Liver (tissue), 8 donors: ENCODE measurements at regions not wholly inside any gene's neighbourhood (a gene's known extent, or its start where the extent isn't known, plus 50 kb on each side); places are given as distances from the start of the nearest gene placed in this dataset.

Source experiments
- DNase-seq: peaks from one replicate; pipeline ENCODE4 v3.0.0-alpha.2; 2017; ENCODE audit warnings: low spot score
- H3K27ac ChIP-seq, 2 donors: one replicate each; pipeline ENCODE4 v1.7.0; 2013; ENCODE audit warnings: inconsistent platforms in 2 of 2, low read length in 2 of 2, control low read depth in 1 of 2, low read depth in 1 of 2, mild to moderate bottlenecking in 1 of 2
- H3K27me3 ChIP-seq, 4 donors: one replicate each; pipeline versions ENCODE4 v1.6.1 to v1.7.0; 2013; ENCODE audit warnings: low read length in 3 of 4, inconsistent platforms in 1 of 4, mild to moderate bottlenecking in 1 of 4, moderate library complexity in 1 of 4; ENCODE audit not compliant: control insufficient read depth in 4 of 4, insufficient read depth in 4 of 4
- H3K36me3 ChIP-seq, 4 donors: one replicate each; pipeline versions ENCODE4 v1.6.1 to v1.7.0; 2013; ENCODE audit warnings: low read length in 3 of 4, mild to moderate bottlenecking in 3 of 4, low read depth in 1 of 4, moderate library complexity in 1 of 4; ENCODE audit not compliant: control insufficient read depth in 4 of 4, insufficient read depth in 3 of 4
- H3K4me1 ChIP-seq, 4 donors: one replicate each; pipeline versions ENCODE4 v1.6.1 to v1.7.0; 2013; ENCODE audit warnings: low read length in 3 of 4, mild to moderate bottlenecking in 3 of 4, moderate library complexity in 1 of 4; ENCODE audit not compliant: control insufficient read depth in 4 of 4, insufficient read depth in 4 of 4
- H3K4me3 ChIP-seq, 3 donors: one replicate each; pipeline versions ENCODE4 v1.6.1 to v1.7.0; 2013; ENCODE audit warnings: low read length in 3 of 3, control low read depth in 1 of 3, low read depth in 1 of 3, mild to moderate bottlenecking in 1 of 3
- H3K9ac ChIP-seq, 2 donors: one replicate each; pipeline ENCODE4 v1.7.0; 2013; ENCODE audit warnings: low read length in 2 of 2, mild to moderate bottlenecking in 2 of 2, moderate library complexity in 2 of 2, control low read depth in 1 of 2, low read depth in 1 of 2
- H3K9me3 ChIP-seq, 4 donors: one replicate each; pipeline versions ENCODE4 v1.6.1 to v1.7.0; 2013; ENCODE audit warnings: low read length in 3 of 4; ENCODE audit not compliant: control insufficient read depth in 4 of 4
- ATF3 ChIP-seq: IDR thresholded peaks from 2 replicates; pipeline ENCODE4 v1.6.1; 2016; ENCODE audit warnings: antibody characterized with exemption
- CTCF ChIP-seq: fragments of 150-350 bp; IDR thresholded peaks from 2 replicates; pipeline ENCODE4 v1.5.1; 2017; ENCODE audit warnings: improper control_type of control experiment, low read depth, low read length; ENCODE audit not compliant: missing input control
- EGR1 ChIP-seq, 2 donors: IDR thresholded peaks; 2 replicates each; pipeline ENCODE4 v1.6.1; 2016 to 2018; ENCODE audit warnings: antibody characterized with exemption in 2 of 2, low read depth in 2 of 2
- FOXA1 ChIP-seq: IDR thresholded peaks from 2 replicates; pipeline ENCODE4 v1.6.1; 2016; ENCODE audit warnings: antibody characterized with exemption
- FOXA2 ChIP-seq: IDR thresholded peaks from 2 replicates; pipeline ENCODE4 v1.6.1; 2016; ENCODE audit warnings: antibody characterized with exemption
- GABPA ChIP-seq, 2 donors: IDR thresholded peaks in 1 of 2; conservative IDR thresholded peaks in 1 of 2; 2 replicates each; pipeline ENCODE4 v1.6.1; 2016; ENCODE audit warnings: antibody characterized with exemption in 2 of 2, mild to moderate bottlenecking in 1 of 2, moderate library complexity in 1 of 2
- HNF4A ChIP-seq, 2 donors: conservative IDR thresholded peaks; 2 replicates each; pipeline ENCODE4 v1.6.1; 2016; ENCODE audit warnings: antibody characterized with exemption in 2 of 2, mild to moderate bottlenecking in 2 of 2
- HNF4G ChIP-seq: IDR thresholded peaks from 2 replicates; pipeline ENCODE4 v1.6.1; 2016; ENCODE audit warnings: antibody characterized with exemption
- JUND ChIP-seq, 2 donors: IDR thresholded peaks; 2 replicates each; pipeline ENCODE4 v1.6.1; 2016; ENCODE audit warnings: antibody characterized with exemption in 2 of 2
- NR2F2 ChIP-seq: IDR thresholded peaks from 2 replicates; pipeline ENCODE4 v1.6.1; 2016; ENCODE audit warnings: antibody characterized with exemption
- RAD21 ChIP-seq, 2 donors: IDR thresholded peaks; 2 replicates each; pipeline ENCODE4 v1.6.1; 2016; ENCODE audit warnings: antibody characterized with exemption in 2 of 2, mild to moderate bottlenecking in 2 of 2
- REST ChIP-seq: IDR thresholded peaks from 2 replicates; pipeline ENCODE4 v1.6.1; 2016; ENCODE audit warnings: antibody characterized with exemption, mild to moderate bottlenecking
- RXRA ChIP-seq, 2 donors: IDR thresholded peaks; 2 replicates each; pipeline ENCODE4 v1.6.1; 2017 to 2018; ENCODE audit warnings: antibody characterized with exemption in 2 of 2, mild to moderate bottlenecking in 1 of 2
- SP1 ChIP-seq: IDR thresholded peaks from 2 replicates; pipeline ENCODE4 v1.6.1; 2018; ENCODE audit warnings: antibody characterized with exemption, mild to moderate bottlenecking
- TAF1 ChIP-seq: conservative IDR thresholded peaks from 2 replicates; pipeline ENCODE4 v1.6.1; 2016; ENCODE audit warnings: antibody characterized with exemption, mild to moderate bottlenecking
- YY1 ChIP-seq: IDR thresholded peaks from 2 replicates; pipeline ENCODE4 v1.6.1; 2016; ENCODE audit warnings: antibody characterized with exemption, mild to moderate bottlenecking
- WGBS: extraction: QIAGEN DNeasy Blood & Tissue Kit; methylation state at CpG from one replicate; pipeline ENCODE4 v1.1.7; 2013; 5-methylcytosine and 5-hydroxymethylcytosine counted together
- TF ChIP-seq, protein P1 (sequence below): IDR thresholded peaks from 2 replicates; pipeline ENCODE4 v1.6.1; 2016; ENCODE audit warnings: antibody characterized with exemption
- TF ChIP-seq, protein P2 (sequence below): IDR thresholded peaks from 2 replicates; pipeline ENCODE4 v1.6.1; 2016; ENCODE audit warnings: antibody characterized with exemption
- donor health status: healthy.
- donor health status: healthy.
- donor health status: healthy.
- donor health status: healthy.
- donor health status: healthy.

DNA sequence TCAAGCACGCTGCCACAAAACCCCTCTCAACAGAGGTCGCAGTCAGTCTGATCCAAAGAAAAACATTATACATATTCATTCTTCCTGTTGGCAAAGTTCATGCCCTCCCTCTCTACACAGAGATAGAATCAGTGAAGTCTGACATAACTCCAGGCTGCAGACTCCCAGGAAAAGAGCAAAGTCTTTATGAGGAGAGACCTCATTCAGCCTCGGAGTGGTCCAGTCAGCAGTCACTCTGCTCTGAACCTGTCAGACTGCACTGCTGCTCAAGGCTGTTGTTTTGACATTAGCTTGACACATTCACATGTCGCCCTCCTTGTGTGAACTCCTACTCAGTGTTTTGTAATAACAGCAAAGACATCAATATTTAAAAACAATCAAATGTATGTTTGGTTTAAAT, 241.2 kb upstream of the G2E3 start:
- H3K27ac ChIP-seq = no peak overlapping the region
- peaks cover 0 to 3% (median 0%) of the 10 kb centered on the region in 4 donors for H3K27me3 ChIP-seq
- no peaks in the 10 kb centered on the region for H3K4me1 ChIP-seq
- no peak overlapping the region for H3K9ac ChIP-seq
- TF ChIP-seq RAD21 (IDR thresholded peaks at IDR 0.05) = no peak
- TF ChIP-seq JUND (IDR thresholded peaks at IDR 0.05) = no peak
- no peak for TF ChIP-seq RXRA (IDR thresholded peaks at IDR 0.05)
- no peak for TF ChIP-seq REST
- TF ChIP-seq, protein P1, sequence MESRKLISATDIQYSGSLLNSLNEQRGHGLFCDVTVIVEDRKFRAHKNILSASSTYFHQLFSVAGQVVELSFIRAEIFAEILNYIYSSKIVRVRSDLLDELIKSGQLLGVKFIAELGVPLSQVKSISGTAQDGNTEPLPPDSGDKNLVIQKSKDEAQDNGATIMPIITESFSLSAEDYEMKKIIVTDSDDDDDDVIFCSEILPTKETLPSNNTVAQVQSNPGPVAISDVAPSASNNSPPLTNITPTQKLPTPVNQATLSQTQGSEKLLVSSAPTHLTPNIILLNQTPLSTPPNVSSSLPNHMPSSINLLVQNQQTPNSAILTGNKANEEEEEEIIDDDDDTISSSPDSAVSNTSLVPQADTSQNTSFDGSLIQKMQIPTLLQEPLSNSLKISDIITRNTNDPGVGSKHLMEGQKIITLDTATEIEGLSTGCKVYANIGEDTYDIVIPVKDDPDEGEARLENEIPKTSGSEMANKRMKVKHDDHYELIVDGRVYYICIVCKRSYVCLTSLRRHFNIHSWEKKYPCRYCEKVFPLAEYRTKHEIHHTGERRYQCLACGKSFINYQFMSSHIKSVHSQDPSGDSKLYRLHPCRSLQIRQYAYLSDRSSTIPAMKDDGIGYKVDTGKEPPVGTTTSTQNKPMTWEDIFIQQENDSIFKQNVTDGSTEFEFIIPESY = no peak
- TF ChIP-seq FOXA1 = no peak
- TF ChIP-seq TAF1 = no peak
- TF ChIP-seq NR2F2 = no peak
- TF ChIP-seq, protein P2, sequence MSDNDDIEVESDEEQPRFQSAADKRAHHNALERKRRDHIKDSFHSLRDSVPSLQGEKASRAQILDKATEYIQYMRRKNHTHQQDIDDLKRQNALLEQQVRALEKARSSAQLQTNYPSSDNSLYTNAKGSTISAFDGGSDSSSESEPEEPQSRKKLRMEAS = no peak
- no peak for TF ChIP-seq EGR1 (IDR thresholded peaks at IDR 0.05; ENCODE audit: low read depth in 2 of 2)
- TF ChIP-seq HNF4A (conservative IDR thresholded peaks at IDR 0.05) = no peak
- TF ChIP-seq GABPA (IDR thresholded peaks at IDR 0.05 in 1 of 2, conservative IDR thresholded peaks at IDR 0.05 in 1 of 2) = no peak
- no peak for TF ChIP-seq SP1
- no peak for TF ChIP-seq ATF3
- TF ChIP-seq HNF4G = no peak
- no peak for TF ChIP-seq YY1
- TF ChIP-seq FOXA2 = no peak
- no peak for TF ChIP-seq CTCF
- 42% methylated on average over 4 of the region's 4 CpGs for WGBS
- DNase-seq = no peak
- no peaks in the 10 kb centered on the region for H3K9me3 ChIP-seq
- H3K36me3 ChIP-seq = no peaks in the 10 kb centered on the region
- H3K4me3 ChIP-seq = no peak overlapping the region
